ENCODE measurements at regions not wholly inside any gene's neighbourhood (a gene's known extent, or its start where the extent isn't known, plus 50 kb on each side); places are given as distances from the start of the nearest gene placed in this dataset.
"Not testable (repeated sequence)": the region's sequence is repeated elsewhere in the genome, so short reads cannot be mapped to it uniquely, and the experiment has no call there.

- ChIA-PET CTCF (no interaction called here), POLR2A (no interaction called here)
- intact Hi-C loops (cut with micrococcal nuclease; ENCODE audit: unreplicated experiment), result no loop called here
- Histone ChIP-seq H3K4me1 (no peaks in the 10 kb centered on the region), H3K36me3 (ENCODE audit: control insufficient read depth, insufficient read depth, low read length) (no peaks in the 10 kb centered on the region), H3K27me3 (replicated peaks; ENCODE audit: control insufficient read depth, insufficient read depth, low read length) (no peaks in the 10 kb centered on the region), H3K4me3 (ENCODE audit: low read depth, low read length) (no peak overlapping the region), H3K9me3 (no peaks in the 10 kb centered on the region)
- no peak for DNase-seq
- Mint-ChIP-seq H3K27ac (ENCODE audit: unreplicated experiment) (no peak overlapping the region), H3K27me3 (ENCODE audit: insufficient read depth, unreplicated experiment) (no peaks in the 10 kb centered on the region), H3K4me3 (ENCODE audit: unreplicated experiment) (no peak overlapping the region), H3K36me3 (ENCODE audit: insufficient read depth, unreplicated experiment) (no peaks in the 10 kb centered on the region), H3K4me1 (ENCODE audit: low read depth, unreplicated experiment) (no peaks in the 10 kb centered on the region), H3K9me3 (ENCODE audit: unreplicated experiment) (no peaks in the 10 kb centered on the region)
- TF ChIP-seq CTCF (IDR thresholded peaks at IDR 0.05; ENCODE audit: insufficient read depth in 1 of 2, low read depth in 1 of 2, low read length in 1 of 2, severe bottlenecking in 1 of 2, unreplicated experiment in 1 of 2), result no peak
- no TSS peak for BruUV-seq (replicated peaks)
These were observed 300.9 kb downstream of the BCOR start for GRCh38 chrX:39796856-39797255.

- H3K27me3 ChIP-seq (replicated peaks; ENCODE audit: control insufficient read depth, insufficient read depth, low read length); H3K36me3 ChIP-seq (ENCODE audit: control insufficient read depth, insufficient read depth, low read length); H3K9me3 Mint-ChIP-seq (ENCODE audit: unreplicated experiment); H3K36me3 Mint-ChIP-seq (ENCODE audit: insufficient read depth, unreplicated experiment); H3K4me1 ChIP-seq; H3K27me3 Mint-ChIP-seq (ENCODE audit: insufficient read depth, unreplicated experiment); H3K4me3 ChIP-seq (ENCODE audit: low read depth, low read length); POLR2A ChIA-PET; intact Hi-C loops (cut with micrococcal nuclease; ENCODE audit: unreplicated experiment); DNase-seq; H3K4me3 Mint-ChIP-seq (ENCODE audit: unreplicated experiment); H3K27ac Mint-ChIP-seq (ENCODE audit: unreplicated experiment); H3K9me3 ChIP-seq; BruUV-seq (replicated peaks); CTCF ChIA-PET; H3K4me1 Mint-ChIP-seq (ENCODE audit: low read depth, unreplicated experiment): not testable (repeated sequence)
These were observed 299.3 kb downstream of the BCOR start for GRCh38 chrX:39798488-39798887.

GRCh38 chrX:39802354-39802753, 295.4 kb downstream of the BCOR start:
- no peak for DNase-seq
- no peaks in the 10 kb centered on the region for H3K9me3 Mint-ChIP-seq (ENCODE audit: unreplicated experiment)
- no peak overlapping the region for H3K27ac Mint-ChIP-seq (ENCODE audit: unreplicated experiment)
- Histone ChIP-seq H3K9me3 (no peaks in the 10 kb centered on the region), H3K27me3 (replicated peaks; ENCODE audit: control insufficient read depth, insufficient read depth, low read length) (no peaks in the 10 kb centered on the region), H3K36me3 (ENCODE audit: control insufficient read depth, insufficient read depth, low read length) (no peaks in the 10 kb centered on the region), H3K4me1 (no peaks in the 10 kb centered on the region), H3K4me3 (ENCODE audit: low read depth, low read length) (no peak overlapping the region)
- H3K4me3 Mint-ChIP-seq (ENCODE audit: unreplicated experiment), result no peak overlapping the region
- H3K36me3 Mint-ChIP-seq (ENCODE audit: insufficient read depth, unreplicated experiment), result no peaks in the 10 kb centered on the region
- no peaks in the 10 kb centered on the region for H3K27me3 Mint-ChIP-seq (ENCODE audit: insufficient read depth, unreplicated experiment)
- POLR2A ChIA-PET, result no interaction called here
- CTCF ChIA-PET, result no interaction called here
- BruUV-seq (replicated peaks), result no TSS peak
- no peak for TF ChIP-seq CTCF (IDR thresholded peaks at IDR 0.05; ENCODE audit: insufficient read depth in 1 of 2, low read depth in 1 of 2, low read length in 1 of 2, severe bottlenecking in 1 of 2, unreplicated experiment in 1 of 2)
- no peaks in the 10 kb centered on the region for H3K4me1 Mint-ChIP-seq (ENCODE audit: low read depth, unreplicated experiment)
- intact Hi-C loops (cut with micrococcal nuclease; ENCODE audit: unreplicated experiment), result no loop called here

GRCh38 chrX:39802908-39803307, 294.9 kb downstream of the BCOR start:
- Histone ChIP-seq H3K27me3 (replicated peaks; ENCODE audit: control insufficient read depth, insufficient read depth, low read length) (no peaks in the 10 kb centered on the region), H3K36me3 (ENCODE audit: control insufficient read depth, insufficient read depth, low read length) (no peaks in the 10 kb centered on the region), H3K4me3 (ENCODE audit: low read depth, low read length) (no peak overlapping the region), H3K4me1 (no peaks in the 10 kb centered on the region), H3K9me3 (no peaks in the 10 kb centered on the region)
- intact Hi-C loops (cut with micrococcal nuclease; ENCODE audit: unreplicated experiment), result no loop called here
- no peak for DNase-seq
- H3K9me3 Mint-ChIP-seq (ENCODE audit: unreplicated experiment), result no peaks in the 10 kb centered on the region
- ChIA-PET CTCF (no interaction called here), POLR2A (no interaction called here)
- BruUV-seq (replicated peaks), result no TSS peak
- no peaks in the 10 kb centered on the region for H3K36me3 Mint-ChIP-seq (ENCODE audit: insufficient read depth, unreplicated experiment)
- H3K27ac Mint-ChIP-seq (ENCODE audit: unreplicated experiment), result no peak overlapping the region
- no peaks in the 10 kb centered on the region for H3K4me1 Mint-ChIP-seq (ENCODE audit: low read depth, unreplicated experiment)
- no peak overlapping the region for H3K4me3 Mint-ChIP-seq (ENCODE audit: unreplicated experiment)
- H3K27me3 Mint-ChIP-seq (ENCODE audit: insufficient read depth, unreplicated experiment), result no peaks in the 10 kb centered on the region
- TF ChIP-seq CTCF (IDR thresholded peaks at IDR 0.05; ENCODE audit: insufficient read depth in 1 of 2, low read depth in 1 of 2, low read length in 1 of 2, severe bottlenecking in 1 of 2, unreplicated experiment in 1 of 2), result no peak

All from Caco-2 (cell line).